ENCODE measurements at regions not wholly inside any gene's neighbourhood (a gene's known extent, or its start where the extent isn't known, plus 50 kb on each side); places are given as distances from the start of the nearest gene placed in this dataset.

GRCh38 chr6:137763886-137764285 is 103.2 kb upstream of the TNFAIP3 start:
- DNase-seq (no peak), ATAC-seq (ENCODE audit: low read depth) (no peak)
- POLR2A ChIA-PET, result no interaction called here
- Mint-ChIP-seq H3K36me3 (peaks cover 5% of the 10 kb centered on the region), H3K4me1 (peaks cover 12% of the 10 kb centered on the region), H3K4me3 (no peak overlapping the region), H3K27me3 (no peaks in the 10 kb centered on the region), H3K27ac (no peak overlapping the region), H3K9me3 (no peaks in the 10 kb centered on the region)

DNA sequence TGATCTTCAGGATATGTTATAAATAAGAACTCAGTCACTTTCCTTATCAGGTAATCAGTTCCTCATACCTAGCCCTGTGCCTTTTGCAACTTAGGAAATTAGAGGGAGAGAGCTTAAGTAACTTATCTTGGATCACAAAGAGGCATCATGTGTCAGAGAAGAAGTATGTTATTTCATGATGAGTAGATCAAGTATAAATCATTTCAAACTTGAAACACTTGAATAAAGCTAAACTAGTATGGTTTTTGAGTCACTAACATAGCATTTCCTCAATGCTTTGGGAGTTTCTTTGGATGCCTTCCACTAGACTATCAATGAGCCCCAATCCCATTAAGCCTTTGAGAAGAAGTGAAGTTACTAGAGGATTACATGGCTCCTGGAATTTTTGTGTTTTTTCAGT is 102.6 kb upstream of the TNFAIP3 start:
- DNase-seq, result no peak
- peaks cover 15% of the 10 kb centered on the region for H3K4me1 Mint-ChIP-seq
- no peak overlapping the region for H3K4me3 Mint-ChIP-seq
- POLR2A ChIA-PET, result no interaction called here
- no peaks in the 10 kb centered on the region for H3K9me3 Mint-ChIP-seq
- H3K27ac Mint-ChIP-seq, result no peak overlapping the region
- no peak for ATAC-seq (ENCODE audit: low read depth)
- no peaks in the 10 kb centered on the region for H3K27me3 Mint-ChIP-seq
- peaks cover 5% of the 10 kb centered on the region for H3K36me3 Mint-ChIP-seq

GRCh38 chr6:137765059-137765458 is 102.0 kb upstream of the TNFAIP3 start:
- POLR2A ChIA-PET, result no interaction called here
- H3K4me3 Mint-ChIP-seq, result no peak overlapping the region
- H3K27me3 Mint-ChIP-seq, result no peaks in the 10 kb centered on the region
- ATAC-seq (ENCODE audit: low read depth) (no peak), DNase-seq (no peak)
- H3K4me1 Mint-ChIP-seq, result peaks cover 15% of the 10 kb centered on the region
- no peak overlapping the region for H3K27ac Mint-ChIP-seq
- no peaks in the 10 kb centered on the region for H3K9me3 Mint-ChIP-seq
- peaks cover 5% of the 10 kb centered on the region for H3K36me3 Mint-ChIP-seq

- Mint-ChIP-seq H3K4me3 (no peak overlapping the region), H3K36me3 (peaks cover 2% of the 10 kb centered on the region), H3K4me1 (peaks cover 15% of the 10 kb centered on the region), H3K9me3 (no peaks in the 10 kb centered on the region), H3K27ac (peak overlapping the region; percentile 14), H3K27me3 (no peaks in the 10 kb centered on the region)
- POLR2A ChIA-PET, result no interaction called here
- DNase-seq (no peak), ATAC-seq (ENCODE audit: low read depth) (no peak)
Measured at GRCh38 chr6:137766596-137767370, 100.3 kb upstream of the TNFAIP3 start.

DNA sequence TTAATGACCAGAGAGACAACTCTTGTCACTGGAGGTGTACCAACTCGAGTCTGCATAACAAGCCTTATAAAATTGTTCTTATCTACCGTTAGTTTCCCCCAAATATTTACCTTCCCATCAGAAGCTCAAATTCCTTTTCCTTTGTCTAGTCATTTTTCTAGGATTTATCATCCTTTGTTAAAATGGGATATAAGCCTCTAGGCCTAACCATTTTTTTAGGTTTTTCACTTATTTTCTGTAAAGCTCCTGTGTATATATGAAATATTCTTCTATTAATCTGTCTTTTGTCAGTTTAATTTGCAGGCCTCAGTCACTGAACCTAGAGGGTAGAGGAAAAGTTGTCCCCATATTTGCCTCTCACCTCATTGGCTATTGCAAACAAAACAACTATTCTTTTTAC is 99.6 kb upstream of the TNFAIP3 start:
- Mint-ChIP-seq H3K4me1 (peaks cover 15% of the 10 kb centered on the region), H3K36me3 (peaks cover 2% of the 10 kb centered on the region), H3K9me3 (no peaks in the 10 kb centered on the region), H3K27me3 (no peaks in the 10 kb centered on the region), H3K27ac (no peak overlapping the region), H3K4me3 (peak overlapping the region; percentile 86)
- POLR2A ChIA-PET, result no interaction called here
- DNase-seq, result no peak
- no peak for ATAC-seq (ENCODE audit: low read depth)

DNA sequence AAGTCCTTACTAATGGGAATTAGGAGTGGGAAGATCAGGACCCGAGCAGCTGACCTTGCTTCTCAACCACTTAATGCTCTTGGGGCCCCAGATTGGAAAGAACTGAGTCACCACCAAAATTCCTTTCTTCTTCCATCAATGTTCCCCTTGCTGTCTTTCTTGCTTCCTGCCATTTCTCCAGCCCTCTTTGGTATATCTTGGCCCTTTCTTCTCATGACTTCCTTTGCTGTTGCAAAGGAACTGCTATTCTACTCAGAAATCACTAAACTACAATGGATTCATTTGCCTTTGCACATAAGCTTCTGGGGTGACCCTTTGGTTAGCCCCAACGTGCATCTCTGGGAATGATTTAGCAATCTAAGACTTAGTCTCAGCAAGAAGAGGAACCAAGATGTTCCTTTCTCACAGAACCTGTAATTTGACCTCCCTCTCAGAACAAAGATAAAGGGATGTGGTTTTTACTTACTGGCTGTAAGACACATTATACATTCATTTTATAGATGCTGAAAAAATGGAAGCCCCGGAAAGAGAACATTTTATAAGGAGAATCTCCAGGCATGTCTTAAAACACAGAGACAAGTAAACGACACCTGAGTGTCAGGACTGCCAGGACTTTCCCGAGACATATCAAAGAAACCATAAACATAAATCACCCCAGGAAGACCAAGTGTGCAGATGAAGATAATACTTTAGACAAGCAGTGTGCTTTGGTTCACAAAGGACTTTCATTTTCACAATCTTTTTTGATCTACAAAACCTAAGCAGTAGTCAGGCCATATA is 99.0 kb upstream of the TNFAIP3 start:
- peak overlapping the region; percentile 86 for H3K4me3 Mint-ChIP-seq
- POLR2A ChIA-PET, result no interaction called here
- peak overlapping the region; percentile 98 for H3K27ac Mint-ChIP-seq
- H3K36me3 Mint-ChIP-seq, result peaks cover 6% of the 10 kb centered on the region
- no peaks in the 10 kb centered on the region for H3K27me3 Mint-ChIP-seq
- DNase-seq, result no peak
- H3K4me1 Mint-ChIP-seq, result peaks cover 15% of the 10 kb centered on the region
- H3K9me3 Mint-ChIP-seq, result peaks cover 4% of the 10 kb centered on the region
- ATAC-seq (ENCODE audit: low read depth), result peak; percentile 74

GRCh38 chr6:137768935-137769334 is 98.1 kb upstream of the TNFAIP3 start:
- Mint-ChIP-seq H3K27me3 (no peaks in the 10 kb centered on the region), H3K36me3 (peaks cover 7% of the 10 kb centered on the region), H3K9me3 (peaks cover 5% of the 10 kb centered on the region), H3K4me3 (no peak overlapping the region), H3K27ac (peak overlapping the region; percentile 98), H3K4me1 (peaks cover 15% of the 10 kb centered on the region)
- DNase-seq (no peak), ATAC-seq (ENCODE audit: low read depth) (no peak)
- POLR2A ChIA-PET, result no interaction called here

- DNase-seq (no peak), ATAC-seq (ENCODE audit: low read depth) (no peak)
- H3K9me3 Mint-ChIP-seq, result peaks cover 5% of the 10 kb centered on the region
- peaks cover 7% of the 10 kb centered on the region for H3K36me3 Mint-ChIP-seq
- no peaks in the 10 kb centered on the region for H3K27me3 Mint-ChIP-seq
- no peak overlapping the region for H3K27ac Mint-ChIP-seq
- no peak overlapping the region for H3K4me3 Mint-ChIP-seq
- POLR2A ChIA-PET, result no interaction called here
- H3K4me1 Mint-ChIP-seq, result peaks cover 15% of the 10 kb centered on the region
Measured at GRCh38 chr6:137769797-137770362, 97.2 kb upstream of the TNFAIP3 start.

GRCh38 chr6:137772541-137773250 is 94.4 kb upstream of the TNFAIP3 start:
- Mint-ChIP-seq H3K9me3 (peaks cover 5% of the 10 kb centered on the region), H3K36me3 (peaks cover 7% of the 10 kb centered on the region), H3K4me3 (no peak overlapping the region), H3K4me1 (peaks cover 11% of the 10 kb centered on the region), H3K27ac (no peak overlapping the region), H3K27me3 (no peaks in the 10 kb centered on the region)
- POLR2A ChIA-PET, result no interaction called here
- DNase-seq, result no peak
- ATAC-seq (ENCODE audit: low read depth), result no peak

- H3K9me3 Mint-ChIP-seq, result peaks cover 5% of the 10 kb centered on the region
Measured at GRCh38 chr6:137775227-137775626, 91.8 kb upstream of the TNFAIP3 start.

GRCh38 chr6:137775720-137776119 is 91.3 kb upstream of the TNFAIP3 start:
- Mint-ChIP-seq H3K4me1 (no peaks in the 10 kb centered on the region), H3K9me3 (peaks cover 5% of the 10 kb centered on the region), H3K27me3 (no peaks in the 10 kb centered on the region), H3K4me3 (no peak overlapping the region), H3K27ac (no peak overlapping the region), H3K36me3 (peaks cover 5% of the 10 kb centered on the region)
- POLR2A ChIA-PET, result no interaction called here
- no peak for DNase-seq
- ATAC-seq (ENCODE audit: low read depth), result no peak

More at GRCh38 chr6:137775227-137775626, 91.8 kb upstream of the TNFAIP3 start:
- no peak overlapping the region for H3K27ac Mint-ChIP-seq
- POLR2A ChIA-PET, result interaction anchor here (0.7 kb wide), 1 partner anchor 47 kb away, joined by 4 read pairs; no protein-coding TSS in a partner anchor
- H3K4me3 Mint-ChIP-seq, result no peak overlapping the region
- no peaks in the 10 kb centered on the region for H3K4me1 Mint-ChIP-seq
- DNase-seq, result no peak
- H3K27me3 Mint-ChIP-seq, result no peaks in the 10 kb centered on the region
- ATAC-seq (ENCODE audit: low read depth), result no peak
- peaks cover 5% of the 10 kb centered on the region for H3K36me3 Mint-ChIP-seq

DNA sequence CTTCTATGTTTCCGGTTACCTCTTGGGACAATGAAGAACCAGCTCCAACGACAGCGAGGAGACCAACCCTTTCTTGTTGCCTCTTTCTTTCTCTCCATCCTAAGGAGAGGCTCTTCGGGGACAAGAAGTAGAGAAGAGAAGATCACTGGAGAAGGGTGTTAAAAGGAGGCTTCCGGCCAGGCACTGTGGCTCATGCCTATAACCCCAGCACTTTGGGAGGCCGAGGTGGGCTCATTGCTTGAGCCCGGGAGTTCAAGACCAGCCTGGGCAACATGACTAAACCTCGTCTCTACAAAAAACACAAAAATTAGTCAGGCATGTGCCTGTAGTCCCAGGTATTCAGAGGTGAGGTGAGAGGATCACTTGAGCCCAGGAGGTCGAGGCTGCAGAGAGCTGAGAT is 90.8 kb upstream of the TNFAIP3 start:
- DNase-seq, result no peak
- no peak overlapping the region for H3K4me3 Mint-ChIP-seq
- no peaks in the 10 kb centered on the region for H3K27me3 Mint-ChIP-seq
- peaks cover 5% of the 10 kb centered on the region for H3K9me3 Mint-ChIP-seq
- no peak overlapping the region for H3K27ac Mint-ChIP-seq
- POLR2A ChIA-PET, result no interaction called here
- H3K4me1 Mint-ChIP-seq, result no peaks in the 10 kb centered on the region
- peaks cover 5% of the 10 kb centered on the region for H3K36me3 Mint-ChIP-seq
- no peak for ATAC-seq (ENCODE audit: low read depth)
